ENCODE measurements at regions not wholly inside any gene's neighbourhood (a gene's known extent, or its start where the extent isn't known, plus 50 kb on each side); places are given as distances from the start of the nearest gene placed in this dataset.

DNA sequence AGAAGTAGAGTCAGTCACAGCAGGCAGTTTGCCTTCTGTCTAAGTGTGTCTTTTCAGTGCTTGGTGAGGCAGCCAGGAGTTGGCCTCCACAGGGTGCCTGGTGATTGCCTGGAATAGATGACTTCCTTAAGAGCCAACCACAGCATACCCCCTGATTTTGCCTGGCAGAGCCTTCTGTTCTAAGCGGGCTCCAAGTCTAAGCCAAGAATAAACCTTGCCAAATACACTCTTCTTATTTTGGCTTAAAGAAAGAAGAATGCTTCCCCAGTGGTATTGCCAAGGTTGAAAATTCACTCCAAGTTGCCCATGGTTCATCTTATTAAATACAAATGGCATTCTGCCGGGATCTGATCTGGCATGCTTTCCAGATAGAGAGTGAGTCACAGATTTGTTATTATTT is 1424.8 kb upstream of the EYS start:
- TF ChIP-seq, protein P1, sequence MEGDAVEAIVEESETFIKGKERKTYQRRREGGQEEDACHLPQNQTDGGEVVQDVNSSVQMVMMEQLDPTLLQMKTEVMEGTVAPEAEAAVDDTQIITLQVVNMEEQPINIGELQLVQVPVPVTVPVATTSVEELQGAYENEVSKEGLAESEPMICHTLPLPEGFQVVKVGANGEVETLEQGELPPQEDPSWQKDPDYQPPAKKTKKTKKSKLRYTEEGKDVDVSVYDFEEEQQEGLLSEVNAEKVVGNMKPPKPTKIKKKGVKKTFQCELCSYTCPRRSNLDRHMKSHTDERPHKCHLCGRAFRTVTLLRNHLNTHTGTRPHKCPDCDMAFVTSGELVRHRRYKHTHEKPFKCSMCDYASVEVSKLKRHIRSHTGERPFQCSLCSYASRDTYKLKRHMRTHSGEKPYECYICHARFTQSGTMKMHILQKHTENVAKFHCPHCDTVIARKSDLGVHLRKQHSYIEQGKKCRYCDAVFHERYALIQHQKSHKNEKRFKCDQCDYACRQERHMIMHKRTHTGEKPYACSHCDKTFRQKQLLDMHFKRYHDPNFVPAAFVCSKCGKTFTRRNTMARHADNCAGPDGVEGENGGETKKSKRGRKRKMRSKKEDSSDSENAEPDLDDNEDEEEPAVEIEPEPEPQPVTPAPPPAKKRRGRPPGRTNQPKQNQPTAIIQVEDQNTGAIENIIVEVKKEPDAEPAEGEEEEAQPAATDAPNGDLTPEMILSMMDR (IDR thresholded peaks at IDR 0.05): no peak
- no peak for TF ChIP-seq ZFX (IDR thresholded peaks at IDR 0.05; ENCODE audit: borderline replicate concordance)
